GM23248 (cell line): ENCODE measurements at regions not wholly inside any gene's neighbourhood (a gene's known extent, or its start where the extent isn't known, plus 50 kb on each side); places are given as distances from the start of the nearest gene placed in this dataset.

ENCODE experiments used
- EZH2 ChIP-seq: fragments of 200-600 bp; sonication (generic); IDR thresholded peaks from 2 replicates; pipeline ENCODE4 v1.6.1; 2018; ENCODE audit warnings: antibody characterized with exemption, mild to moderate bottlenecking; ENCODE audit not compliant: insufficient read depth, poor library complexity, severe bottlenecking
- EZH2phosphoT487 ChIP-seq: fragments of 200-600 bp; sonication (generic); IDR thresholded peaks from 2 replicates; pipeline ENCODE4 v1.6.1; 2018; ENCODE audit warnings: antibody characterized with exemption, moderate library complexity, mild to moderate bottlenecking, low read depth; ENCODE audit not compliant: insufficient read depth

DNA sequence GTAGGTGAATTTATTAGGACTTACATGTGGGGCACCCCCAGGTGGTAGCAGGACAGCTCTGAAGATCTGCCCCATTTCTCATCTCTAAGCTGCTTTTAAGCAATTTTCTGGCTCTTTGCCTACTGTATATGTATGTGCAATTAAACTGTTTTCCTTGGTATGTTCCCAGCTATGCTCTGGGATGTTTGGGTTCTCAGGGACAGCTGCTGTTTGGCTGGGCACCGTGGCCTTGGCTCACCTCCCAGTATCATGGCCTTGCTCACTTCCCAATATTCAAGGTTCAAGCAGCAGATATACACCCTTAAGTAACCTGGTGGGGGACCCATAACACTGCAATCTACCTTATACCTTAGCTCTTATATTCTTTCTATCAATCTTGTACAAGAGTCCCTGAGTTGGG, 53.7 kb upstream of the KITLG start:
- no peak for TF ChIP-seq EZH2
- TF ChIP-seq EZH2phosphoT487, result no peak
